AG04450 (cell line): ENCODE measurements at regions not wholly inside any gene's neighbourhood (a gene's known extent, or its start where the extent isn't known, plus 50 kb on each side); places are given as distances from the start of the nearest gene placed in this dataset.

Experiments
- CTCF ChIA-PET: fragments of 300-600, 350-600 bp; formaldehyde crosslinking; extraction: SDS; loops from one replicate; lab custom pipeline; 2022; ENCODE audit warnings: antibody characterized with exemption, inconsistent platforms; lab: Charles Lee
- POLR2A ChIA-PET: fragments of 350-600 bp; formaldehyde crosslinking; extraction: SDS; loops from one replicate; lab custom pipeline; 2021; ENCODE audit warnings: antibody characterized with exemption, inconsistent platforms; lab: Yijun Ruan, JAX
- DNase-seq: peaks from one replicate; pipeline ENCODE4 v3.0.0-alpha.2; 2011; ENCODE audit warnings: low read depth, low spot score
- H3K27ac ChIP-seq: one replicate; pipeline ENCODE4 v1.5.1; 2012; ENCODE audit warnings: low read depth, low read length, control low read depth
- H3K27me3 ChIP-seq: one replicate; pipeline ENCODE4 v1.6.0; 2012; ENCODE audit warnings: low read length; ENCODE audit not compliant: control insufficient read depth, insufficient read depth
- H3K4me3 ChIP-seq: 2 replicates; pipeline ENCODE4 v1.5.1; 2011; ENCODE audit warnings: mild to moderate bottlenecking, low read depth, low read length, control low read depth
- H3K9me3 ChIP-seq: 2 replicates; pipeline ENCODE4 v1.5.1; 2012; ENCODE audit warnings: low read length; ENCODE audit not compliant: control insufficient read depth, insufficient read depth
- TF ChIP-seq, protein P1 (sequence below): IDR thresholded peaks from 2 replicates; pipeline ENCODE4 v1.5.1; 2011; ENCODE audit warnings: low read depth, low read length, control low read depth, inconsistent platforms

DNA sequence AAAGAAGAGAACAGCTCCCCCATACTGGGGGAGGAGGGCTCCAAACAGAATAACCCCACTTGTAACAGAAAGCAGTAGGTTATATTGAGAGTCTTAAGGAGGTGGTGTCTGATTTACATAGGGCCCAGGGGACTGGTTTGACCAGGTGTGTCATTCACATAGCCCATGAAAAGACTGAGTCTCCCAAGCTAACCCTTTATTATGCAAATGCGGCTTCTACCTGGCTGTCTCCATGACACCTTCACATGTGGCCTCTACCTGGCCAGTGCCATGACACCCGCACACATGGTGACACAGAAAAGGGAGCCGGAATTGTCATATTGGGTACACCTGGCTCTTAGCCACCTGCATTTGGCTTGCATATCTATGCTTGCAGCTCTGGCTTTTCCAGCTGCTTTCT lies 1057.2 kb upstream of the PIK3C3 start:
- Histone ChIP-seq H3K9me3 (peaks cover 2% of the 10 kb centered on the region; the same call in 1 of the 2 replicates), H3K27me3 (no peaks in the 10 kb centered on the region), H3K4me3 (no peak overlapping the region), H3K27ac (no peak overlapping the region)
- CTCF ChIA-PET, result no interaction called here
- TF ChIP-seq, protein P1, sequence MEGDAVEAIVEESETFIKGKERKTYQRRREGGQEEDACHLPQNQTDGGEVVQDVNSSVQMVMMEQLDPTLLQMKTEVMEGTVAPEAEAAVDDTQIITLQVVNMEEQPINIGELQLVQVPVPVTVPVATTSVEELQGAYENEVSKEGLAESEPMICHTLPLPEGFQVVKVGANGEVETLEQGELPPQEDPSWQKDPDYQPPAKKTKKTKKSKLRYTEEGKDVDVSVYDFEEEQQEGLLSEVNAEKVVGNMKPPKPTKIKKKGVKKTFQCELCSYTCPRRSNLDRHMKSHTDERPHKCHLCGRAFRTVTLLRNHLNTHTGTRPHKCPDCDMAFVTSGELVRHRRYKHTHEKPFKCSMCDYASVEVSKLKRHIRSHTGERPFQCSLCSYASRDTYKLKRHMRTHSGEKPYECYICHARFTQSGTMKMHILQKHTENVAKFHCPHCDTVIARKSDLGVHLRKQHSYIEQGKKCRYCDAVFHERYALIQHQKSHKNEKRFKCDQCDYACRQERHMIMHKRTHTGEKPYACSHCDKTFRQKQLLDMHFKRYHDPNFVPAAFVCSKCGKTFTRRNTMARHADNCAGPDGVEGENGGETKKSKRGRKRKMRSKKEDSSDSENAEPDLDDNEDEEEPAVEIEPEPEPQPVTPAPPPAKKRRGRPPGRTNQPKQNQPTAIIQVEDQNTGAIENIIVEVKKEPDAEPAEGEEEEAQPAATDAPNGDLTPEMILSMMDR, result no peak
- no peak for DNase-seq
- POLR2A ChIA-PET, result no interaction called here

DNA sequence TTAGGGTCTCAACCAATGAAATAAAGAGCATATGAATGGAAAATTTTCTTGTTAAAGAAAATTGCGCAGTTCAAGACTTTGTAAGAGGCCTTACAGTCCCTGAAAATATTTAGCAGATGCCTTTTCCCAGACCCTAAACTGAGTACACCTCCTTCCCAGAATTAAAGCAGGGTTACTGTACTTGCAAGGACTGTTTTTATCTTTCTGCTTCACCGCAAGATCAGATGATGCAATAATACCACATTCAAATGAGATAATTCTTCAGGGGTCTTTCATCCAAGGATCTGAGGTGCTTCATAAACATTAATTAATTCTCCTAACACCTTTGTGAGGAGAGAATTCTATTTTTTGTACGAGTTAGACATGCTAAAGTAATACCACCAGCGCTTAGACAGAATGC lies 1071.8 kb upstream of the PIK3C3 start:
- Histone ChIP-seq H3K9me3 (peaks cover 4% of the 10 kb centered on the region; the same call in 1 of the 2 replicates), H3K27me3 (no peaks in the 10 kb centered on the region), H3K4me3 (no peak overlapping the region), H3K27ac (no peak overlapping the region)
- TF ChIP-seq, protein P1, result no peak
- DNase-seq, result no peak
- ChIA-PET CTCF (no interaction called here), POLR2A (no interaction called here)

DNA sequence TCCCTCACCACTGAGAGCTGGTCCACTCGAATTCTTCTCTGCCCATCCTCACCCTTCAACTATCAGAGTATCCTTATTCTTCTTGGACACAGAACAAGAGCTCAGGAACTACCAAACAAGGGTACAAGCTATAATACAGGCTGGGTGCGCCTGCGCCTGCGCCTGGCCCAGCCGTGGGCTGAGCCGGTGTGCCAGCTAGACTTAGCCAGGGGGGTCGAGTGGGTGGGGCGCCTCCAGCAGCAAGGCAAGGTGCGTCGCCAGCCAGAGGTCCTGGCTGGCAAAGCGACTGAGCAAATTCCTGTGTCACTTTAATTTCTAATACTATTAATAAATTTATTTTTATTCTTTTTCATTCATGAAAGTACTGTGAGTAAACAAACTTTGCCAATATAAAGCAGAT lies 1072.6 kb upstream of the PIK3C3 start:
- no peak overlapping the region for H3K27ac ChIP-seq
- no peaks in the 10 kb centered on the region for H3K27me3 ChIP-seq
- TF ChIP-seq, protein P1, result no peak
- POLR2A ChIA-PET, result no interaction called here
- no peak overlapping the region for H3K4me3 ChIP-seq
- H3K9me3 ChIP-seq, result peaks cover 4% of the 10 kb centered on the region; the same call in 1 of the 2 replicates
- CTCF ChIA-PET, result interaction anchor here (0.6 kb wide), 1 partner anchor 135 kb away, joined by 3 read pairs; no protein-coding TSS in a partner anchor
- DNase-seq, result no peak

DNA sequence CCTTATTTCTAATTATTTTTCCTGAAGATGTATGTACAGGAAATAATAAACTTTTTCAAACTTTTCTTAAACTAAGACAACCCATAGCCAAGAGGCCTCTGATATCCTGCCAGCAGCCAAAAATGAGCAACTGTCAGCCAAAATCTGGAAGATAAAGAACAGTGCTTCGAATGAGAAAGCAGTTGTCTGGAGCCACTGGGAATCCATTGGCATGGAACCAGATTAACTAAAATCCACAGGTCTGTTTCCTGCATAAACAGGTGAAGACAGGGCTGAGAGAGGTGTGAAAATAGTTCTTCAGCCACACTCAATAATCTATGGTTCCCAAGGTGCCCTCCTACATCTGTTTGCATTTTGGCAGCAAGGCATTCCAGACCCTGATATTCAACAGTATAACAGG lies 1076.7 kb upstream of the PIK3C3 start:
- H3K27me3 ChIP-seq, result no peaks in the 10 kb centered on the region
- H3K27ac ChIP-seq, result no peak overlapping the region
- H3K9me3 ChIP-seq, result peaks cover 4% of the 10 kb centered on the region; the same call in 1 of the 2 replicates
- ChIA-PET CTCF (no interaction called here), POLR2A (no interaction called here)
- TF ChIP-seq, protein P1, result no peak
- DNase-seq, result no peak
- no peak overlapping the region for H3K4me3 ChIP-seq

DNA sequence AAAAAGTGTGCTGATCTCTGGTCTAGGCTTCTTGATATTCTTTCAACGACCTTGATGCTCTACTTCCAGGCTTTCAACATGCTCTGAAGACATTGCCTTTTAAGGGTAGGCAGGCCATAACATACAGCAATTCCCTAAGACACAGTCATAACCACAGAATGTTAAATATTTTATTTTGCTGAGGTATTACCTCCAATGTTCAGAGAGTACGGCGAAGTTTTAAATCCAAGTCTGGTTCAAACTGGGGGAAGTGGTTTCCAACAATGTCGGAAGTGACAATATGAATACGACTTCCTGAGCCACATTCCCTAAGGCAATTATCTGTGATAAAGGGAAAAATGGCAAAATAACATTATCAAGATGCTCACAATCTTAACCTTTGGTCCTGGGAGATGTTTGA lies 1077.9 kb upstream of the PIK3C3 start:
- Histone ChIP-seq H3K9me3 (no peaks in the 10 kb centered on the region), H3K4me3 (no peak overlapping the region), H3K27ac (peak overlapping the region; percentile 84), H3K27me3 (no peaks in the 10 kb centered on the region)
- ChIA-PET CTCF (no interaction called here), POLR2A (no interaction called here)
- DNase-seq, result peak; percentile 92
- TF ChIP-seq, protein P1, result no peak
